Lung (tissue), 11 donors: ENCODE measurements at regions not wholly inside any gene's neighbourhood (a gene's known extent, or its start where the extent isn't known, plus 50 kb on each side); places are given as distances from the start of the nearest gene placed in this dataset.

ENCODE experiments used
- ATAC-seq: fragments of 200-7000 bp; cut with Tn5 transposase; one replicate; pipeline ENCODE4 v1.9.1; 2020; ENCODE audit warnings: moderate number of reproducible peaks; ENCODE audit not compliant: insufficient read depth, low FRiP score
- DNase-seq, 3 donors: peaks; one replicate each; pipeline ENCODE4 v3.0.0-alpha.2; 2013 to 2017
- H3K27ac ChIP-seq, 2 donors: one replicate each; pipeline ENCODE4 v1.5.1; 2013; ENCODE audit warnings: mild to moderate bottlenecking in 2 of 2, moderate library complexity in 2 of 2, control low read depth in 1 of 2, inconsistent platforms in 1 of 2, low read depth in 1 of 2, low read length in 1 of 2
- H3K27me3 ChIP-seq, 3 donors: one replicate each; pipeline ENCODE4 v1.5.1; 2013; ENCODE audit warnings: low read length in 2 of 3; ENCODE audit not compliant: control insufficient read depth in 3 of 3, insufficient read depth in 3 of 3
- H3K36me3 ChIP-seq, 4 donors: one replicate each; pipeline ENCODE4 v1.5.1; 2013; ENCODE audit warnings: low read length in 4 of 4, mild to moderate bottlenecking in 1 of 4, moderate library complexity in 1 of 4; ENCODE audit not compliant: control insufficient read depth in 4 of 4, insufficient read depth in 4 of 4
- H3K4me1 ChIP-seq, 5 donors: one replicate each; pipeline ENCODE4 v1.5.1; 2013; ENCODE audit warnings: low read length in 5 of 5, mild to moderate bottlenecking in 2 of 5, moderate library complexity in 1 of 5; ENCODE audit not compliant: control insufficient read depth in 5 of 5, insufficient read depth in 5 of 5
- H3K4me3 ChIP-seq: one replicate; pipeline ENCODE4 v1.5.1; 2013; ENCODE audit warnings: mild to moderate bottlenecking, control low read depth, moderate library complexity
- H3K9ac ChIP-seq, 2 donors: one replicate each; pipeline ENCODE4 v1.5.1; 2013; ENCODE audit warnings: low read length in 2 of 2, control low read depth in 1 of 2; ENCODE audit not compliant: insufficient read depth in 1 of 2
- H3K9me3 ChIP-seq, 4 donors: one replicate each; pipeline ENCODE4 v1.5.1; 2013; ENCODE audit warnings: low read length in 3 of 4, mild to moderate bottlenecking in 1 of 4, moderate library complexity in 1 of 4; ENCODE audit not compliant: control insufficient read depth in 4 of 4, insufficient read depth in 3 of 4
- WGBS, 2 donors: extraction: QIAGEN DNeasy Blood & Tissue Kit; methylation state at CpG; one replicate each; pipeline ENCODE4 v1.1.7; 2013; 5-methylcytosine and 5-hydroxymethylcytosine counted together
- TF ChIP-seq, protein P1 (sequence below): IDR thresholded peaks from 2 replicates; pipeline ENCODE4 v1.5.1; 2012; ENCODE audit warnings: mild to moderate bottlenecking; ENCODE audit errors: control extremely low read depth, extremely low read depth
- donor health status: control.
- donor health status: control.
- donor health status: Bipolar disorder and iron deficiency.
- donor health status: healthy.
- donor health status: DM: yes; HTN: yes; CAD: no.

GRCh38 chr10:33986515-33986914 is 652.0 kb upstream of the NRP1 start:
- Histone ChIP-seq H3K9ac (no peak overlapping the region), H3K9me3 (peaks cover 0 to 5% (median 2%) of the 10 kb centered on the region in 4 donors), H3K27me3 (no peaks in the 10 kb centered on the region), H3K4me3 (no peak overlapping the region), H3K27ac (no peak overlapping the region), H3K4me1 (no peaks in the 10 kb centered on the region), H3K36me3 (no peaks in the 10 kb centered on the region)
- no peak for ATAC-seq
- TF ChIP-seq, protein P1, sequence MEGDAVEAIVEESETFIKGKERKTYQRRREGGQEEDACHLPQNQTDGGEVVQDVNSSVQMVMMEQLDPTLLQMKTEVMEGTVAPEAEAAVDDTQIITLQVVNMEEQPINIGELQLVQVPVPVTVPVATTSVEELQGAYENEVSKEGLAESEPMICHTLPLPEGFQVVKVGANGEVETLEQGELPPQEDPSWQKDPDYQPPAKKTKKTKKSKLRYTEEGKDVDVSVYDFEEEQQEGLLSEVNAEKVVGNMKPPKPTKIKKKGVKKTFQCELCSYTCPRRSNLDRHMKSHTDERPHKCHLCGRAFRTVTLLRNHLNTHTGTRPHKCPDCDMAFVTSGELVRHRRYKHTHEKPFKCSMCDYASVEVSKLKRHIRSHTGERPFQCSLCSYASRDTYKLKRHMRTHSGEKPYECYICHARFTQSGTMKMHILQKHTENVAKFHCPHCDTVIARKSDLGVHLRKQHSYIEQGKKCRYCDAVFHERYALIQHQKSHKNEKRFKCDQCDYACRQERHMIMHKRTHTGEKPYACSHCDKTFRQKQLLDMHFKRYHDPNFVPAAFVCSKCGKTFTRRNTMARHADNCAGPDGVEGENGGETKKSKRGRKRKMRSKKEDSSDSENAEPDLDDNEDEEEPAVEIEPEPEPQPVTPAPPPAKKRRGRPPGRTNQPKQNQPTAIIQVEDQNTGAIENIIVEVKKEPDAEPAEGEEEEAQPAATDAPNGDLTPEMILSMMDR = no peak
- DNase-seq = no peak
- WGBS, 2 donors = 86 to 90% methylated on average over 4 of the region's 4 CpGs

- Histone ChIP-seq H3K27me3 (no peaks in the 10 kb centered on the region), H3K9me3 (peaks cover 0 to 5% (median 2%) of the 10 kb centered on the region in 4 donors), H3K4me3 (no peak overlapping the region), H3K36me3 (no peaks in the 10 kb centered on the region), H3K4me1 (no peaks in the 10 kb centered on the region), H3K27ac (no peak overlapping the region), H3K9ac (no peak overlapping the region)
- ATAC-seq (no peak), DNase-seq (no peak)
- 63 to 67% methylated on average over 4 of the region's 4 CpGs for WGBS, 2 donors
- TF ChIP-seq, protein P1 = no peak
These were observed 651.5 kb upstream of the NRP1 start for GRCh38 chr10:33986016-33986415.

GRCh38 chr10:33982995-33983394 is 648.5 kb upstream of the NRP1 start:
- DNase-seq = no peak
- TF ChIP-seq, protein P1 = no peak
- Histone ChIP-seq H3K4me1 (peaks cover 0 to under 1% (median 0%) of the 10 kb centered on the region in 5 donors), H3K4me3 (no peak overlapping the region), H3K27me3 (no peaks in the 10 kb centered on the region), H3K9ac (no peak overlapping the region), H3K27ac (no peak overlapping the region), H3K36me3 (no peaks in the 10 kb centered on the region), H3K9me3 (peaks cover 0 to 5% (median 2%) of the 10 kb centered on the region in 4 donors)
- 58 to 67% methylated on average over 3 of the region's 3 CpGs for WGBS, 2 donors
- ATAC-seq = no peak

DNA sequence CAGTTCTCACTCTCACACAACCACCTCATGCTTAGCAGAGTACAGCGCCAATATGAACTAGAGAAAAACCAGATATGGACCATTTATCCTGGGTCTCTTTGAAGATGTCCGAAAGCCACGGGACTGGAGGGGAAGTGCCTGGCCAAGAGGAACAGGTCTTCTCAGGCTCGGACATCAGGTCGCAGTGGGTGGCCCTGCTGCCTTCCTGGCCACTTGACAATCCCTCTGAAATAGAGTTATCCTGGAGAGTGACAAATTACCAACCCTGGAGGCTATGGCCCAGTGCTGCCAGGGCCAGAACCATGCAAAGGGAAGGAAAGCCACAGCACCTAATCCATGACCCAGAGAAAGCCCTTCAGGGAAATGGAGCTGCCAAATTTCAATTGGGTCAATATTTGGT is 646.8 kb upstream of the NRP1 start:
- DNase-seq = no peak
- no peak overlapping the region for H3K27ac ChIP-seq
- peaks cover 0 to 5% (median 2%) of the 10 kb centered on the region in 4 donors for H3K9me3 ChIP-seq
- no peak for ATAC-seq
- H3K4me3 ChIP-seq = no peak overlapping the region
- TF ChIP-seq, protein P1 = no peak
- H3K9ac ChIP-seq = no peak overlapping the region
- no peaks in the 10 kb centered on the region for H3K27me3 ChIP-seq
- no peaks in the 10 kb centered on the region for H3K36me3 ChIP-seq
- H3K4me1 ChIP-seq = peaks cover 0 to 6% (median 0%) of the 10 kb centered on the region in 5 donors
- 93 to 94% methylated on average over 5 of the region's 5 CpGs for WGBS, 2 donors
